ENCODE measurements at regions not wholly inside any gene's neighbourhood (a gene's known extent, or its start where the extent isn't known, plus 50 kb on each side); places are given as distances from the start of the nearest gene placed in this dataset.

GRCh38 chr10:50936335-50936734 is 50.9 kb upstream of the A1CF start:
- Histone ChIP-seq H3K9me3 (ENCODE audit: control insufficient read depth, insufficient read depth, low read length) (no peaks in the 10 kb centered on the region), H3K4me3 (ENCODE audit: low read length) (no peak overlapping the region), H3K4me1 (ENCODE audit: control insufficient read depth, insufficient read depth, low read length) (no peaks in the 10 kb centered on the region), H3K27me3 (ENCODE audit: control insufficient read depth, insufficient read depth, low read length) (no peaks in the 10 kb centered on the region), H3K27ac (ENCODE audit: low read length) (no peak overlapping the region), H3K36me3 (ENCODE audit: control insufficient read depth, insufficient read depth, low read length) (no peaks in the 10 kb centered on the region)
- Mint-ChIP-seq H3K4me1 (no peaks in the 10 kb centered on the region), H3K4me3 (no peak overlapping the region), H3K27me3 (ENCODE audit: low read depth in 2 of 2) (peaks cover 10 to 20% of the 10 kb centered on the region in 2 donors), H3K27ac (no peak overlapping the region), H3K9me3 (peaks cover 0 to 2% of the 10 kb centered on the region in 2 donors), H3K36me3 (no peaks in the 10 kb centered on the region)
- TF ChIP-seq CTCF (IDR thresholded peaks at IDR 0.05), result no peak
- no peak for ATAC-seq
- intact Hi-C loops (cut with micrococcal nuclease), result no loop called here
- DNase-seq, result no peak

GRCh38 chr10:50937230-50937907 is 51.9 kb upstream of the A1CF start:
- 49% methylated on average over 4 of the region's 4 CpGs for WGBS (ENCODE audit: insufficient coverage)
- H3K4me3 Mint-ChIP-seq, result no peak overlapping the region

GRCh38 chr10:50941629-50942028 is 56.2 kb upstream of the A1CF start:
- no peaks in the 10 kb centered on the region for H3K36me3 ChIP-seq (ENCODE audit: control insufficient read depth, insufficient read depth, low read length)
- Mint-ChIP-seq H3K4me3 (no peak overlapping the region), H3K36me3 (no peaks in the 10 kb centered on the region), H3K27ac (no peak overlapping the region), H3K4me1 (no peaks in the 10 kb centered on the region), H3K27me3 (ENCODE audit: low read depth in 2 of 2) (peaks cover 0 to 10% of the 10 kb centered on the region in 2 donors), H3K9me3 (peaks cover 0 to 2% of the 10 kb centered on the region in 2 donors)
- ATAC-seq (no peak), DNase-seq (no peak)
- H3K27me3 ChIP-seq (ENCODE audit: control insufficient read depth, insufficient read depth, low read length), result no peaks in the 10 kb centered on the region
- intact Hi-C loops (cut with micrococcal nuclease), result no loop called here
- WGBS (ENCODE audit: insufficient coverage), result 92% methylated on average over 3 of the region's 3 CpGs
- H3K4me1 ChIP-seq (ENCODE audit: control insufficient read depth, insufficient read depth, low read length), result no peaks in the 10 kb centered on the region
- no peak overlapping the region for H3K27ac ChIP-seq (ENCODE audit: low read length)
- no peak overlapping the region for H3K4me3 ChIP-seq (ENCODE audit: low read length)
- TF ChIP-seq CTCF (IDR thresholded peaks at IDR 0.05), result no peak
- no peaks in the 10 kb centered on the region for H3K9me3 ChIP-seq (ENCODE audit: control insufficient read depth, insufficient read depth, low read length)

More at GRCh38 chr10:50937230-50937907, 51.9 kb upstream of the A1CF start:
- Histone ChIP-seq H3K27ac (ENCODE audit: low read length) (no peak overlapping the region), H3K4me3 (ENCODE audit: low read length) (no peak overlapping the region), H3K36me3 (ENCODE audit: control insufficient read depth, insufficient read depth, low read length) (no peaks in the 10 kb centered on the region), H3K4me1 (ENCODE audit: control insufficient read depth, insufficient read depth, low read length) (no peaks in the 10 kb centered on the region), H3K9me3 (ENCODE audit: control insufficient read depth, insufficient read depth, low read length) (no peaks in the 10 kb centered on the region), H3K27me3 (ENCODE audit: control insufficient read depth, insufficient read depth, low read length) (no peaks in the 10 kb centered on the region)
- no peaks in the 10 kb centered on the region for H3K4me1 Mint-ChIP-seq
- no peak overlapping the region for H3K27ac Mint-ChIP-seq
- H3K9me3 Mint-ChIP-seq, result peaks cover 0 to 2% of the 10 kb centered on the region in 2 donors
- no peak for DNase-seq
- ATAC-seq, result no peak
- peaks cover 10 to 14% of the 10 kb centered on the region in 2 donors for H3K27me3 Mint-ChIP-seq (ENCODE audit: low read depth in 2 of 2)
- H3K36me3 Mint-ChIP-seq, result no peaks in the 10 kb centered on the region
- intact Hi-C loops (cut with micrococcal nuclease), result no loop called here
- no peak for TF ChIP-seq CTCF (IDR thresholded peaks at IDR 0.05)
